ENCODE measurements at regions not wholly inside any gene's neighbourhood (a gene's known extent, or its start where the extent isn't known, plus 50 kb on each side); places are given as distances from the start of the nearest gene placed in this dataset.

DNA sequence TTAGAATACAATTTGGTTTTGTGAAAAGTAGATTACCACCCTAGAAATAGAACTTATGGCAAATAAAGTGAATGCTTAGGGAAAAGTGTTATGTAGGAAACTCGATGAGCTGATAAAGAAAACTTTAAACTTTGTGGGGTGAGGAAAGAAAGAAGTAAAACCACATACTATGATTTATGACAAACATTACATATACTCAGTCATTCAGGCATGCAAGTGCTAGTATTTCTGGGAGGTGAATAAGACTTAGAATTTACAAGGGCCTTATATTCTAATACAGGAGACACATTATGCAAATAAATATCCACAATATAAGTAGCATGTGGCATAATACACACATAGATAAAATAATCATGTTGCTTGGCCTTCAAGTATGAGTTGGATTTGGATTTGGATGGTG lies 618.1 kb downstream of the XIRP2 start:
- Histone ChIP-seq H3K79me2 (ENCODE audit: low read length) (no peaks in the 10 kb centered on the region), H3K36me3 (replicated peaks; ENCODE audit: low read depth, low read length) (no peaks in the 10 kb centered on the region), H3K9ac (ENCODE audit: low read length) (no peak overlapping the region), H3K4me2 (ENCODE audit: low read length) (no peak overlapping the region), H3K27ac (ENCODE audit: low read length) (no peak overlapping the region), H4K20me1 (ENCODE audit: insufficient read depth, low read length) (no peaks in the 10 kb centered on the region), H3K9me3 (ENCODE audit: insufficient read depth, low read length) (no peaks in the 10 kb centered on the region), H3K4me1 (ENCODE audit: low read length) (no peaks in the 10 kb centered on the region), H2AFZ (ENCODE audit: low read depth, low read length) (no peak overlapping the region), H3K4me3 (ENCODE audit: low read length) (no peak overlapping the region), H3K27me3 (ENCODE audit: low read depth, low read length) (no peaks in the 10 kb centered on the region)
- TF ChIP-seq EZH2phosphoT487 (IDR thresholded peaks at IDR 0.05; ENCODE audit: low read depth): no peak
- TF ChIP-seq, protein P1, sequence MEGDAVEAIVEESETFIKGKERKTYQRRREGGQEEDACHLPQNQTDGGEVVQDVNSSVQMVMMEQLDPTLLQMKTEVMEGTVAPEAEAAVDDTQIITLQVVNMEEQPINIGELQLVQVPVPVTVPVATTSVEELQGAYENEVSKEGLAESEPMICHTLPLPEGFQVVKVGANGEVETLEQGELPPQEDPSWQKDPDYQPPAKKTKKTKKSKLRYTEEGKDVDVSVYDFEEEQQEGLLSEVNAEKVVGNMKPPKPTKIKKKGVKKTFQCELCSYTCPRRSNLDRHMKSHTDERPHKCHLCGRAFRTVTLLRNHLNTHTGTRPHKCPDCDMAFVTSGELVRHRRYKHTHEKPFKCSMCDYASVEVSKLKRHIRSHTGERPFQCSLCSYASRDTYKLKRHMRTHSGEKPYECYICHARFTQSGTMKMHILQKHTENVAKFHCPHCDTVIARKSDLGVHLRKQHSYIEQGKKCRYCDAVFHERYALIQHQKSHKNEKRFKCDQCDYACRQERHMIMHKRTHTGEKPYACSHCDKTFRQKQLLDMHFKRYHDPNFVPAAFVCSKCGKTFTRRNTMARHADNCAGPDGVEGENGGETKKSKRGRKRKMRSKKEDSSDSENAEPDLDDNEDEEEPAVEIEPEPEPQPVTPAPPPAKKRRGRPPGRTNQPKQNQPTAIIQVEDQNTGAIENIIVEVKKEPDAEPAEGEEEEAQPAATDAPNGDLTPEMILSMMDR (IDR thresholded peaks at IDR 0.05; ENCODE audit: low read depth, low read length): no peak

DNA sequence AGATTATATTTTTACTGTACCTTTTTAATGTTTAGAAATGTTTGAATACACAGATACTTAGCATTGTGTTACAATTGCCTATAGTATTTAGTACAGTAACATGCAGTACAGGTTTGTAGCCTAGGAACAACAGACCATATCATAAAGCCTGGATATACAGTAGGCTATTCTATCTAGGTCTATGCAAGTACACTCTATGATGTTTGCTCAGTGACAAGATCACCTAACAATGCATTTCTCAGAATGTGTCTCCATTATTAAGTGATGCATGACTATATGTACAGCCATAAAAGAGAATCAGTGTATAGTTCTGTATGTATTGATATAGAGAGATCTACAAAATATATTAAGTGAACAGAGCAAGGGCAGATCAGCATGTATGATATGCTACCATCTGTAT lies 616.4 kb downstream of the XIRP2 start:
- Histone ChIP-seq H3K27ac (ENCODE audit: low read length) (no peak overlapping the region), H3K9me3 (ENCODE audit: insufficient read depth, low read length) (no peaks in the 10 kb centered on the region), H3K27me3 (ENCODE audit: low read depth, low read length) (no peaks in the 10 kb centered on the region), H3K4me3 (ENCODE audit: low read length) (no peak overlapping the region), H3K36me3 (replicated peaks; ENCODE audit: low read depth, low read length) (no peaks in the 10 kb centered on the region), H2AFZ (ENCODE audit: low read depth, low read length) (no peak overlapping the region), H3K9ac (ENCODE audit: low read length) (no peak overlapping the region), H3K79me2 (ENCODE audit: low read length) (no peaks in the 10 kb centered on the region), H4K20me1 (ENCODE audit: insufficient read depth, low read length) (no peaks in the 10 kb centered on the region), H3K4me2 (ENCODE audit: low read length) (no peak overlapping the region), H3K4me1 (ENCODE audit: low read length) (no peaks in the 10 kb centered on the region)
- TF ChIP-seq, protein P1 (IDR thresholded peaks at IDR 0.05; ENCODE audit: low read depth, low read length): no peak
- no peak for TF ChIP-seq EZH2phosphoT487 (IDR thresholded peaks at IDR 0.05; ENCODE audit: low read depth)

DNA sequence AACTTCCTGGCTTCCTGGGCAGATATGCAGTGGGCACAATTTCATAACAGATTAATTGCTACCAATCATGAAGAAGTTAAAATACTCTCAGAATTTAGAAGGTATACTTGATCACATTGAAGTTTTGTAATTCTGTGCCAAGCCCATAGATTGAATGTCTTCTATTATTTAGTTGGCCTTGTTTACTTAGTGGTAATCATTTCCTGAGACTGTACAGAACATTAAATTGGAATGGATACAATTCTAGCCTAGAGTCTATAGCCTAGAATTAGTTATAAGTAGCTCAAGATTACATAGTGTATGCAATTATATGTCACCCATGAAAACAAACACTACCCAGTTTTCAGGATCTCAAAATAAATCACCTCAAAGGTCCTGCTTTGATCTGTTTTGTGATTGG lies 615.8 kb downstream of the XIRP2 start:
- Histone ChIP-seq H3K27me3 (ENCODE audit: low read depth, low read length) (no peaks in the 10 kb centered on the region), H3K79me2 (ENCODE audit: low read length) (no peaks in the 10 kb centered on the region), H3K4me2 (ENCODE audit: low read length) (no peak overlapping the region), H3K9ac (ENCODE audit: low read length) (no peak overlapping the region), H3K4me1 (ENCODE audit: low read length) (no peaks in the 10 kb centered on the region), H4K20me1 (ENCODE audit: insufficient read depth, low read length) (no peaks in the 10 kb centered on the region), H3K9me3 (ENCODE audit: insufficient read depth, low read length) (no peaks in the 10 kb centered on the region), H3K4me3 (ENCODE audit: low read length) (no peak overlapping the region), H3K27ac (ENCODE audit: low read length) (no peak overlapping the region), H3K36me3 (replicated peaks; ENCODE audit: low read depth, low read length) (no peaks in the 10 kb centered on the region), H2AFZ (ENCODE audit: low read depth, low read length) (no peak overlapping the region)
- TF ChIP-seq, protein P1 (IDR thresholded peaks at IDR 0.05; ENCODE audit: low read depth, low read length): no peak
- TF ChIP-seq EZH2phosphoT487 (IDR thresholded peaks at IDR 0.05; ENCODE audit: low read depth): no peak

DNA sequence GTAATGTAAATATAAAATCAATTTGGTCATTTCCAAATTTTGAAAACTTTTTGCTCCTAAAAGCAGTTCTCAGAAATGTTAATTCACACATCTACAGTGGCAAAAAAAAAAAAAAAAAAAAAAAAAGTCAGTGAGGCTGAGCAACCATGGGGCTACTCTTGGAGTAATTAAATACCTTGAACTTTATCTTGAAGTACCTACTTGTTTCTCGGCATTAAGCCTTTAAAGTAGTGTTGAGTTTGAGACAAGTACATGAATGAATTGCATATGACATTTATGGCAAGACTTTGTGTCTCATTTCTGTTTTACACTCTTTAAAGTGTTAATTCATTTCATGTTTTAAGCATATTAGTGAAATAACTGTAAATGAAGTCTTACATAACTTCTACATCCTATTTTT lies 613.3 kb downstream of the XIRP2 start:
- H3K79me2 ChIP-seq (ENCODE audit: low read length): no peaks in the 10 kb centered on the region
- TF ChIP-seq, protein P1 (IDR thresholded peaks at IDR 0.05; ENCODE audit: low read depth, low read length): no peak
- TF ChIP-seq EZH2phosphoT487 (IDR thresholded peaks at IDR 0.05; ENCODE audit: low read depth): no peak

More for the DNA sequence above, 613.3 kb downstream of the XIRP2 start:
- no peaks in the 10 kb centered on the region for H3K36me3 ChIP-seq (replicated peaks; ENCODE audit: low read depth, low read length)
- H3K27ac ChIP-seq (ENCODE audit: low read length): no peak overlapping the region
- no peaks in the 10 kb centered on the region for H3K27me3 ChIP-seq (ENCODE audit: low read depth, low read length)
- H3K9me3 ChIP-seq (ENCODE audit: insufficient read depth, low read length): no peaks in the 10 kb centered on the region
- H4K20me1 ChIP-seq (ENCODE audit: insufficient read depth, low read length): no peaks in the 10 kb centered on the region
- H3K4me1 ChIP-seq (ENCODE audit: low read length): no peaks in the 10 kb centered on the region
- H2AFZ ChIP-seq (ENCODE audit: low read depth, low read length): no peak overlapping the region
- no peak overlapping the region for H3K4me3 ChIP-seq (ENCODE audit: low read length)
- no peak overlapping the region for H3K4me2 ChIP-seq (ENCODE audit: low read length)
- no peak overlapping the region for H3K9ac ChIP-seq (ENCODE audit: low read length)

All from OCI-LY3 (cell line).